K562 (cell line): ENCODE measurements at regions not wholly inside any gene's neighbourhood (a gene's known extent, or its start where the extent isn't known, plus 50 kb on each side); places are given as distances from the start of the nearest gene placed in this dataset.

ENCODE experiments used
- CHD4 ChIP-seq: fragments of 200-600 bp; sonication (generic); IDR thresholded peaks from 3 replicates; pipeline ENCODE4 v1.6.1; 2012; ENCODE audit warnings: low read depth, mild to moderate bottlenecking, mixed read lengths, low read length, inconsistent platforms; ENCODE audit not compliant: insufficient read depth, insufficient replicate concordance, poor library complexity, severe bottlenecking
- ELF1 ChIP-seq: fragments of 200-800 bp; sonication (Bioruptor generic); IDR thresholded peaks from 2 replicates; pipeline ENCODE4 v1.6.1; 2016; ENCODE audit warnings: missing genetic modification characterization, missing compliant biosample characterization
- FOXA1 ChIP-seq: fragments of 450-650 bp; IDR thresholded peaks from 2 replicates; pipeline ENCODE4 v1.6.1; 2016; ENCODE audit warnings: mild to moderate bottlenecking, borderline replicate concordance
- JUND ChIP-seq, 2 experiments: IDR thresholded peaks; 2 replicates in 1 of 2; 3 replicates in 1 of 2; pipeline ENCODE4 v1.6.1; 2011; ENCODE audit warnings: borderline replicate concordance in 2 of 2, low read depth in 2 of 2, low read length in 2 of 2, improper control_type of control experiment in 1 of 2, missing biosample characterization in 1 of 2, missing genetic modification characterization in 1 of 2, missing genetic modification reagents in 1 of 2
- KLF1 ChIP-seq: fragments of 450-650 bp; IDR thresholded peaks from 2 replicates; pipeline ENCODE4 v1.6.1; 2016; ENCODE audit warnings: missing genetic modification characterization, missing compliant biosample characterization
- MAFG ChIP-seq: fragments of 450-650 bp; conservative IDR thresholded peaks from 2 replicates; pipeline ENCODE4 v1.6.1; 2016; ENCODE audit warnings: missing genetic modification characterization, missing compliant biosample characterization
- MYNN ChIP-seq, 2 experiments: sonication (generic); formaldehyde crosslinking in 1 of 2; IDR thresholded peaks; 2 replicates each; pipeline versions ENCODE4 v1.5.0 to v1.6.1; 2016 to 2020; ENCODE audit warnings: antibody characterized with exemption in 1 of 2, missing genetic modification reagents in 1 of 2
- NEUROD1 ChIP-seq: fragments of 150-350 bp; IDR thresholded peaks from 2 replicates; pipeline ENCODE4 v1.6.1; 2014; ENCODE audit warnings: borderline replicate concordance, low read length, low read depth; ENCODE audit not compliant: partially characterized antibody
- NFIC ChIP-seq: fragments of 450-650 bp; IDR thresholded peaks from 2 replicates; pipeline ENCODE4 v1.6.1; 2017; ENCODE audit warnings: mild to moderate bottlenecking, inconsistent platforms
- NFYB ChIP-seq: IDR thresholded peaks from 2 replicates; pipeline ENCODE4 v1.6.1; 2011; ENCODE audit warnings: mild to moderate bottlenecking, moderate library complexity; ENCODE audit not compliant: insufficient read length; ENCODE audit errors: extremely low read depth
- NRF1 ChIP-seq, 2 experiments: fragments of 450-650 bp; IDR thresholded peaks in 1 of 2; conservative IDR thresholded peaks in 1 of 2; 2 replicates each; pipeline ENCODE4 v1.6.1; 2014; ENCODE audit warnings: mild to moderate bottlenecking in 2 of 2
- PBX2 ChIP-seq, 2 experiments: IDR thresholded peaks in 1 of 2; conservative IDR thresholded peaks in 1 of 2; 2 replicates each; pipeline ENCODE4 v1.6.1; 2016; ENCODE audit warnings: low read depth in 2 of 2, mild to moderate bottlenecking in 1 of 2, missing compliant biosample characterization in 1 of 2, missing genetic modification characterization in 1 of 2, moderate library complexity in 1 of 2
- PTBP1 ChIP-seq: fragments of 200-400 bp; formaldehyde crosslinking; IDR thresholded peaks from 2 replicates; pipeline ENCODE4 v1.6.1; 2017; ENCODE audit warnings: low read depth, low read length
- RUNX1 ChIP-seq: sonication (generic); IDR thresholded peaks from 2 replicates; pipeline ENCODE4 v1.6.1; 2016; ENCODE audit warnings: antibody characterized with exemption, low read depth
- TEAD1 ChIP-seq, 2 experiments: fragments of 450-650 bp in 1 of 2; sonication (generic) in 1 of 2; formaldehyde crosslinking; IDR thresholded peaks; 2 replicates each; pipeline versions ENCODE4 v1.4.0 to v1.8.0; 2020 to 2022; ENCODE audit warnings: mild to moderate bottlenecking in 2 of 2, missing genetic modification reagents in 1 of 2
- TEAD4 ChIP-seq, 2 experiments: sonication (generic) in 1 of 2; formaldehyde crosslinking in 1 of 2; IDR thresholded peaks; 2 replicates each; pipeline versions ENCODE4 v1.6.1 to v1.8.0; 2012 to 2022; ENCODE audit warnings: borderline replicate concordance in 1 of 2, inconsistent platforms in 1 of 2, low read length in 1 of 2, mild to moderate bottlenecking in 1 of 2, missing genetic modification reagents in 1 of 2
- THRAP3 ChIP-seq: fragments of 450-650 bp; IDR thresholded peaks from 2 replicates; pipeline ENCODE4 v1.6.1; 2016; ENCODE audit warnings: mild to moderate bottlenecking, inconsistent platforms, borderline replicate concordance
- ZNF165 ChIP-seq: fragments of 250-450 bp; sonication (Bioruptor Pico); IDR thresholded peaks from 2 replicates; pipeline ENCODE4 v1.4.0; 2020; ENCODE audit warnings: borderline replicate concordance
- ZNF431 ChIP-seq: sonication (generic); formaldehyde crosslinking; IDR thresholded peaks from 2 replicates; pipeline ENCODE4 v1.8.0; 2022; ENCODE audit warnings: mild to moderate bottlenecking, missing genetic modification reagents
- ZNF609 ChIP-seq: sonication (generic); formaldehyde crosslinking; IDR thresholded peaks from 2 replicates; pipeline ENCODE4 v1.8.1; 2023; ENCODE audit warnings: missing genetic modification reagents, mild to moderate bottlenecking, borderline replicate concordance

- TF ChIP-seq TEAD1 (CRISPR knock-in tag; IDR thresholded peaks at IDR 0.05) (no peak; a peak in 1 of 4 replicates), NRF1 (conservative IDR thresholded peaks at IDR 0.05 in 1 of 2, IDR thresholded peaks at IDR 0.05 in 1 of 2) (no peak), MAFG (tag) (no peak), NFIC (no peak), PBX2 (CRISPR knock-in tag; IDR thresholded peaks at IDR 0.05; ENCODE audit: low read depth) (no peak), PBX2 (tag; conservative IDR thresholded peaks at IDR 0.05; ENCODE audit: low read depth) (peak; percentile 61; the same call in 1 of the 2 replicates), FOXA1 (no peak), KLF1 (no peak), ZNF165 (CRISPR knock-in tag) (no peak), NFYB (no peak), THRAP3 (no peak), MYNN (IDR thresholded peaks at IDR 0.05) (no peak), MYNN (CRISPR knock-in tag; IDR thresholded peaks at IDR 0.05) (no peak), ELF1 (tag) (no peak), RUNX1 (no peak), CHD4 (no peak), PTBP1 (no peak), ZNF431 (no peak), JUND (IDR thresholded peaks at IDR 0.05; ENCODE audit: borderline replicate concordance, low read depth, low read length) (no peak), JUND (tag; IDR thresholded peaks at IDR 0.05; ENCODE audit: borderline replicate concordance, low read depth, low read length) (no peak), ZNF609 (no peak), NEUROD1 (no peak), TEAD4 (IDR thresholded peaks at IDR 0.05; ENCODE audit: low read length) (peak; percentile 52; the same call in 1 of the 2 replicates), TEAD4 (CRISPR knock-in tag; IDR thresholded peaks at IDR 0.05; ENCODE audit: borderline replicate concordance) (no peak)
These were observed 108.9 kb upstream of the MKLN1 start (continued) for GRCh38 chr7:131218727-131219128.
